SU-DHL-6 (cell line): ENCODE measurements at regions not wholly inside any gene's neighbourhood (a gene's known extent, or its start where the extent isn't known, plus 50 kb on each side); places are given as distances from the start of the nearest gene placed in this dataset.

Experiments
- EZH2phosphoT487 ChIP-seq: fragments of 200-600 bp; sonication (generic), shearing (Covaris generic); conservative IDR thresholded peaks from 2 replicates; pipeline ENCODE4 v1.6.1; 2018; ENCODE audit warnings: mild to moderate bottlenecking, antibody characterized with exemption, low read length, moderate library complexity, mixed read lengths
- TF ChIP-seq, protein P1 (sequence below): fragments of 200-600 bp; sonication (generic); IDR thresholded peaks from one replicate; pipeline ENCODE4 v1.5.1; 2017; ENCODE audit warnings: antibody characterized with exemption, mild to moderate bottlenecking, low read length, moderate library complexity; ENCODE audit not compliant: insufficient read depth, poor library complexity, severe bottlenecking

DNA sequence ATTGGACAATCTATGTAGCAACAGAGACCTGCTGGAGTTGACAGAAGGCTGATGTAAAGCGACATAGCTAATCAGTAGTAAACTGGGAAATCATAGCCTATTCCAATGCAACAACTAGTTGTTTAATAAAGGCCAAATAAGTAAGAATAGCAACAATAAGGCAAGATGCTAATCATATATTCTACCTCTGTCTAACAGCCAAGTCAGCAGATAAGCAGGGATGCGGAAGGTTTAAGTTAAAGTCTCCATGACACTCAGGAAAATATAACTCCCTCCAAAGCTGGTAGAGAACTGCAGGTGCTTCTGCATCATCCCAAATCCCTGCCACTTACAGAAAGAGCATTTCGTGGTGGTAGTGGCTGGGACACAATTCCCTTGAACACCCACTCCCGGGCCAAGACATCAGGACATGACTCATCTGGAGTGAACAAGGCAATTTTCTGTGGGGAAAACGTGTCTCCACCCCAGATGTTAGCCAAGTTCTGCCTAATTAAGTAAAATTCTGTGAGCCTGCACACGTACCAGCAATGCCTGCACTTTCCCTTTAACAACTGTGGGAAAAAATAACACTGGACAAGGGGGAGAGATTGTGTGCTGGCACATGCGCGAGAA is 413.6 kb upstream of the ID2 start:
- TF ChIP-seq, protein P1, sequence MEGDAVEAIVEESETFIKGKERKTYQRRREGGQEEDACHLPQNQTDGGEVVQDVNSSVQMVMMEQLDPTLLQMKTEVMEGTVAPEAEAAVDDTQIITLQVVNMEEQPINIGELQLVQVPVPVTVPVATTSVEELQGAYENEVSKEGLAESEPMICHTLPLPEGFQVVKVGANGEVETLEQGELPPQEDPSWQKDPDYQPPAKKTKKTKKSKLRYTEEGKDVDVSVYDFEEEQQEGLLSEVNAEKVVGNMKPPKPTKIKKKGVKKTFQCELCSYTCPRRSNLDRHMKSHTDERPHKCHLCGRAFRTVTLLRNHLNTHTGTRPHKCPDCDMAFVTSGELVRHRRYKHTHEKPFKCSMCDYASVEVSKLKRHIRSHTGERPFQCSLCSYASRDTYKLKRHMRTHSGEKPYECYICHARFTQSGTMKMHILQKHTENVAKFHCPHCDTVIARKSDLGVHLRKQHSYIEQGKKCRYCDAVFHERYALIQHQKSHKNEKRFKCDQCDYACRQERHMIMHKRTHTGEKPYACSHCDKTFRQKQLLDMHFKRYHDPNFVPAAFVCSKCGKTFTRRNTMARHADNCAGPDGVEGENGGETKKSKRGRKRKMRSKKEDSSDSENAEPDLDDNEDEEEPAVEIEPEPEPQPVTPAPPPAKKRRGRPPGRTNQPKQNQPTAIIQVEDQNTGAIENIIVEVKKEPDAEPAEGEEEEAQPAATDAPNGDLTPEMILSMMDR = no peak
- TF ChIP-seq EZH2phosphoT487 = no peak
